HepG2 (cell line): ENCODE measurements at regions not wholly inside any gene's neighbourhood (a gene's known extent, or its start where the extent isn't known, plus 50 kb on each side); places are given as distances from the start of the nearest gene placed in this dataset.

Experiments
- ATAC-seq: fragments of 200-7000 bp; cut with Tn5 transposase; 3 replicates; pipeline ENCODE4 v1.9.1; 2020; ENCODE audit warnings: mild to moderate bottlenecking, moderate library complexity
- BruUV-seq: library from RNA; stranded (reverse); fragments of 400-500 nt; replicated peaks from 2 replicates; lab custom pipeline; 2021; lab: Mats Ljungman, UMichigan
- CTCF ChIA-PET: fragments of 300-600 bp; formaldehyde crosslinking; extraction: SDS; loops from one replicate; lab custom pipeline; 2021; ENCODE audit warnings: low total read pairs, inconsistent platforms, low intra/inter-chr PET ratio; lab: Yijun Ruan, JAX
- POLR2A ChIA-PET: fragments of 350-600 bp; sonication (Branson Sonifier 250); formaldehyde crosslinking; loops from one replicate; lab custom pipeline; 2020; ENCODE audit warnings: antibody characterized with exemption, inconsistent platforms; lab: Yijun Ruan, JAX
- DNase-seq: peaks from one replicate; pipeline ENCODE4 v3.0.0-alpha.2; 2015; ENCODE audit warnings: low spot score
- FAIRE-seq: peaks from 3 replicates; lab custom pipeline; 2011; peaks lifted over from hg19 to GRCh38; lab: Jason Lieb, UNC
- H2AFZ ChIP-seq: one replicate; pipeline ENCODE4 v1.6.1; 2011; ENCODE audit warnings: low read length, inconsistent platforms
- H3K27ac ChIP-seq: fragments of 300-600 bp; 3 replicates; pipeline ENCODE4 v1.8.0; 2011; ENCODE audit warnings: mixed run types, mild to moderate bottlenecking, mixed read lengths, low read length, inconsistent platforms; ENCODE audit not compliant: insufficient read depth; ENCODE audit errors: extremely low read length
- H3K27me3 ChIP-seq, 2 experiments: fragments of 200-600 bp in 1 of 2; 2 replicates in 1 of 2; 3 replicates in 1 of 2; pipeline versions ENCODE4 v1.6.0 to v1.8.0; 2011; ENCODE audit warnings: low read length in 2 of 2, mild to moderate bottlenecking in 2 of 2, moderate library complexity in 2 of 2, inconsistent platforms in 1 of 2; ENCODE audit not compliant: insufficient read depth in 2 of 2, control insufficient read depth in 1 of 2
- H3K36me3 ChIP-seq, 2 experiments: fragments of 200-600 bp in 1 of 2; replicated peaks in 1 of 2; 2 replicates in 1 of 2; 3 replicates in 1 of 2; pipeline versions ENCODE4 v1.5.1 to v1.8.0; 2011; ENCODE audit warnings: low read length in 2 of 2, inconsistent platforms in 1 of 2; ENCODE audit not compliant: insufficient read depth in 2 of 2, control insufficient read depth in 1 of 2
- H3K4me1 ChIP-seq: 2 replicates; pipeline ENCODE4 v1.5.1; 2012; ENCODE audit warnings: low read length, inconsistent platforms; ENCODE audit not compliant: insufficient read depth
- H3K4me2 ChIP-seq: 2 replicates; pipeline ENCODE4 v1.6.0; 2011; ENCODE audit warnings: low read depth, low read length, inconsistent platforms
- H3K4me3 ChIP-seq, 3 experiments: fragments of 200-600 bp in 1 of 3; sonication (generic), shearing (Covaris generic) in 1 of 3; replicated peaks in 1 of 3; 2 replicates each; pipeline ENCODE4 v1.5.1; 2011 to 2016; ENCODE audit warnings: low read length in 3 of 3, inconsistent platforms in 2 of 3, low read depth in 2 of 3, mild to moderate bottlenecking in 2 of 3, control low read depth in 1 of 3, mixed read lengths in 1 of 3; ENCODE audit not compliant: insufficient read depth in 1 of 3
- H3K79me2 ChIP-seq: one replicate; pipeline ENCODE4 v1.6.1; 2011; ENCODE audit warnings: low read length, inconsistent platforms; ENCODE audit not compliant: insufficient read depth
- H3K9ac ChIP-seq: 2 replicates; pipeline ENCODE4 v1.6.0; 2011; ENCODE audit warnings: mild to moderate bottlenecking, low read depth, low read length, inconsistent platforms; ENCODE audit not compliant: insufficient read depth
- H3K9me3 ChIP-seq: 2 replicates; pipeline ENCODE4 v1.5.1; 2012; ENCODE audit warnings: mild to moderate bottlenecking, low read length
- H4K20me1 ChIP-seq: 2 replicates; pipeline ENCODE4 v1.6.0; 2011; ENCODE audit warnings: inconsistent platforms, mild to moderate bottlenecking, low read length, moderate library complexity; ENCODE audit not compliant: insufficient read depth
- EZH2 ChIP-seq: conservative IDR thresholded peaks from 2 replicates; pipeline ENCODE4 v1.6.1; 2012; ENCODE audit warnings: mild to moderate bottlenecking, low read depth, low read length, moderate library complexity
- IRF1 ChIP-seq: sonication (generic); formaldehyde crosslinking; IDR thresholded peaks from 2 replicates; pipeline ENCODE4 v1.4.0; 2020; ENCODE audit warnings: low read depth, mild to moderate bottlenecking, missing genetic modification reagents
- MAFF ChIP-seq: IDR thresholded peaks from 2 replicates; pipeline ENCODE4 v1.6.1; 2011; ENCODE audit warnings: low read depth, low read length, improper control_type of control experiment
- NFKB2 ChIP-seq: sonication (generic); formaldehyde crosslinking; IDR thresholded peaks from 2 replicates; pipeline ENCODE4 v1.4.0; 2020; ENCODE audit warnings: missing genetic modification reagents, borderline replicate concordance
- ZBTB10 ChIP-seq: sonication (generic); formaldehyde crosslinking; IDR thresholded peaks from 2 replicates; pipeline ENCODE4 v1.4.0; 2020; ENCODE audit warnings: missing genetic modification reagents, borderline replicate concordance
- ZBTB4 ChIP-seq: sonication (generic); formaldehyde crosslinking; IDR thresholded peaks from 2 replicates; pipeline ENCODE4 v1.4.0; 2020; ENCODE audit warnings: missing genetic modification reagents, mild to moderate bottlenecking, borderline replicate concordance
- ZNF121 ChIP-seq: sonication (generic); formaldehyde crosslinking; IDR thresholded peaks from 2 replicates; pipeline ENCODE4 v1.5.0; 2020; ENCODE audit warnings: mild to moderate bottlenecking, missing genetic modification reagents
- ZNF234 ChIP-seq: sonication (generic); formaldehyde crosslinking; conservative IDR thresholded peaks from 2 replicates; pipeline ENCODE4 v1.5.1; 2020; ENCODE audit warnings: mild to moderate bottlenecking, missing genetic modification reagents
- ZNF343 ChIP-seq: sonication (generic); formaldehyde crosslinking; IDR thresholded peaks from 2 replicates; pipeline ENCODE4 v1.4.0; 2020; ENCODE audit warnings: mild to moderate bottlenecking, missing genetic modification reagents
- ZNF557 ChIP-seq: sonication (generic); formaldehyde crosslinking; IDR thresholded peaks from 2 replicates; pipeline ENCODE4 v1.4.0; 2020; ENCODE audit warnings: missing genetic modification reagents
- WGBS: methylation state at CpG from one replicate; pipeline ENCODE4 v1.1.6; 2017; ENCODE audit warnings: low lambda C conversion rate; 5-methylcytosine and 5-hydroxymethylcytosine counted together
- in situ Hi-C: cut with HindIII; loops from 2 replicates; pipeline ENCODE4 v1.10.0; 2017; ENCODE audit warnings: low pct_unique_long_range_greater_than_20kb; ENCODE audit not compliant: extremely low pct_ligation_motif_present
- intact Hi-C: fragments of 100-400 bp; cut with micrococcal nuclease; formaldehyde crosslinking; loops from one replicate; pipeline ENCODE4 v1.10.0; 2022; ENCODE audit not compliant: unreplicated experiment

- Histone ChIP-seq H3K4me1 (no peaks in the 10 kb centered on the region), H4K20me1 (no peaks in the 10 kb centered on the region), H3K27ac (no peak overlapping the region), H3K36me3 (no peaks in the 10 kb centered on the region), H3K79me2 (no peaks in the 10 kb centered on the region), H3K4me2 (no peak overlapping the region), H3K9ac (no peak overlapping the region), H2AFZ (no peak overlapping the region), H3K4me3 (no peak overlapping the region), H3K9me3 (no peaks in the 10 kb centered on the region), H3K27me3 (0 out of 5 replicates have a peak, but pooled peaks cover 1 to 3% of the 10 kb centered on the region in 2 experiments)
- TF ChIP-seq ZNF557 (CRISPR knock-in tag), result no peak
- TF ChIP-seq IRF1 (CRISPR knock-in tag), result no peak
- no peak for TF ChIP-seq NFKB2 (CRISPR knock-in tag)
- no peak for TF ChIP-seq ZNF121 (CRISPR knock-in tag)
- TF ChIP-seq ZBTB10 (CRISPR knock-in tag), result no peak
- TF ChIP-seq EZH2, result no peak
- no peak for TF ChIP-seq ZNF343 (CRISPR knock-in tag)
- TF ChIP-seq ZNF234, result no peak
- TF ChIP-seq ZBTB4 (CRISPR knock-in tag), result no peak
- TF ChIP-seq MAFF, result no peak
- WGBS, result 4% methylated on average over 4 of the region's 4 CpGs
- ChIA-PET CTCF (no interaction called here), POLR2A (no interaction called here)
- DNase-seq, result no peak
- BruUV-seq, result no TSS peak
- intact Hi-C loops, result no loop called here
- in situ Hi-C loops, result no loop called here
- ATAC-seq, result no peak
- FAIRE-seq, result no peak
These were observed 111.8 kb upstream of the APC start for GRCh38 chr5:112625689-112626438.
